HG03196 (cell line): ENCODE measurements at regions not wholly inside any gene's neighbourhood (a gene's known extent, or its start where the extent isn't known, plus 50 kb on each side); places are given as distances from the start of the nearest gene placed in this dataset.
"Not testable (repeated sequence)": the region's sequence is repeated elsewhere in the genome, so short reads cannot be mapped to it uniquely, and the experiment has no call there.

Experiments
- ATAC-seq: cut with Tn5 transposase; IDR thresholded peaks from one replicate; pipeline ENCODE4 v1.9.1; 2021; ENCODE audit not compliant: unreplicated experiment

- ATAC-seq: no peak
Measured at GRCh38 chr18:73151086-73151485, 283.3 kb upstream of the NETO1 start.

GRCh38 chr18:73150199-73150598 lies 282.4 kb upstream of the NETO1 start:
- ATAC-seq: no peak

- ATAC-seq: no peak
Measured at GRCh38 chr18:73147590-73147989, 279.8 kb upstream of the NETO1 start.

- no peak for ATAC-seq
Measured at GRCh38 chr18:73144030-73144429, 276.2 kb upstream of the NETO1 start.

GRCh38 chr18:73136134-73136533 lies 268.3 kb upstream of the NETO1 start:
- no peak for ATAC-seq

- no peak for ATAC-seq
Measured at GRCh38 chr18:73124175-73124574, 256.4 kb upstream of the NETO1 start.

- ATAC-seq: no peak
Measured at GRCh38 chr18:73121207-73121606, 253.4 kb upstream of the NETO1 start.

GRCh38 chr18:73120626-73121025 lies 252.8 kb upstream of the NETO1 start:
- no peak for ATAC-seq

GRCh38 chr18:73119574-73119973 lies 251.8 kb upstream of the NETO1 start:
- no peak for ATAC-seq

- ATAC-seq: no peak
Measured at GRCh38 chr18:73118121-73118816, 250.5 kb upstream of the NETO1 start.

GRCh38 chr18:73110307-73110706 lies 242.5 kb upstream of the NETO1 start:
- ATAC-seq: no peak

GRCh38 chr18:73101977-73102376 lies 234.2 kb upstream of the NETO1 start:
- no peak for ATAC-seq

GRCh38 chr18:73101491-73101890 lies 233.7 kb upstream of the NETO1 start:
- not testable (repeated sequence) for ATAC-seq

GRCh38 chr18:73099759-73100158 lies 232.0 kb upstream of the NETO1 start:
- ATAC-seq: no peak

GRCh38 chr18:73093687-73094250 lies 226.0 kb upstream of the NETO1 start:
- no peak for ATAC-seq

- no peak for ATAC-seq
Measured at GRCh38 chr18:73088445-73088844, 220.7 kb upstream of the NETO1 start.

GRCh38 chr18:73087282-73087977 lies 219.6 kb upstream of the NETO1 start:
- ATAC-seq: no peak

GRCh38 chr18:73079920-73080319 lies 212.1 kb upstream of the NETO1 start:
- no peak for ATAC-seq

- no peak for ATAC-seq
Measured at GRCh38 chr18:73060666-73061288, 193.0 kb upstream of the NETO1 start.

GRCh38 chr18:73059280-73059679 lies 191.5 kb upstream of the NETO1 start:
- ATAC-seq: no peak

- ATAC-seq: no peak
Measured at GRCh38 chr18:73047688-73048087, 179.9 kb upstream of the NETO1 start.

- ATAC-seq: no peak
Measured at GRCh38 chr18:73045037-73045436, 177.2 kb upstream of the NETO1 start.
